H9 (cell line): ENCODE measurements at regions not wholly inside any gene's neighbourhood (a gene's known extent, or its start where the extent isn't known, plus 50 kb on each side); places are given as distances from the start of the nearest gene placed in this dataset.

Experiments used
- DNase-seq: peaks from one replicate; pipeline ENCODE4 v3.0.0-alpha.2; 2017
- H2AFZ ChIP-seq: one replicate; pipeline ENCODE4 v1.6.1; 2013; ENCODE audit warnings: mild to moderate bottlenecking, low read length, control low read depth, moderate library complexity
- H2AK5ac ChIP-seq: 2 replicates; pipeline ENCODE4 v1.6.1; 2013; ENCODE audit warnings: low read length, control low read depth, mixed read lengths; ENCODE audit not compliant: insufficient read length
- H2BK120ac ChIP-seq: one replicate; pipeline ENCODE4 v1.6.1; 2013; ENCODE audit warnings: low read depth, mild to moderate bottlenecking, low read length, control low read depth, inconsistent platforms; ENCODE audit not compliant: poor library complexity, severe bottlenecking
- H2BK12ac ChIP-seq: 2 replicates; pipeline ENCODE4 v1.6.1; 2013; ENCODE audit warnings: low read length, control low read depth, mixed read lengths, low read depth; ENCODE audit not compliant: insufficient read length
- H2BK15ac ChIP-seq: 2 replicates; pipeline ENCODE4 v1.6.1; 2013; ENCODE audit warnings: low read depth, low read length, control low read depth
- H2BK20ac ChIP-seq: one replicate; pipeline ENCODE4 v1.6.1; 2013; ENCODE audit warnings: low read depth, mild to moderate bottlenecking, low read length, control low read depth, inconsistent platforms; ENCODE audit not compliant: poor library complexity, severe bottlenecking
- H2BK5ac ChIP-seq: 2 replicates; pipeline ENCODE4 v1.6.1; 2013; ENCODE audit warnings: low read length, control low read depth, mixed read lengths; ENCODE audit not compliant: insufficient read length
- H3K14ac ChIP-seq: 2 replicates; pipeline ENCODE4 v1.6.1; 2013; ENCODE audit warnings: low read length, control low read depth; ENCODE audit not compliant: insufficient read depth
- H3K18ac ChIP-seq: 2 replicates; pipeline ENCODE4 v1.6.1; 2013; ENCODE audit warnings: low read depth, mild to moderate bottlenecking, mixed read lengths, low read length, control low read depth; ENCODE audit not compliant: insufficient read length
- H3K23ac ChIP-seq: 2 replicates; pipeline ENCODE4 v1.6.1; 2013; ENCODE audit warnings: low read length, control low read depth, mixed read lengths, low read depth; ENCODE audit not compliant: insufficient read length
- H3K23me2 ChIP-seq: 2 replicates; pipeline ENCODE4 v1.6.1; 2013; ENCODE audit warnings: low read depth, mild to moderate bottlenecking, mixed read lengths, low read length, control low read depth; ENCODE audit not compliant: insufficient read length, poor library complexity, severe bottlenecking
- H3K27ac ChIP-seq: 2 replicates; pipeline ENCODE4 v1.5.1; 2013; ENCODE audit warnings: low read length, control low read depth, mixed read lengths, low read depth; ENCODE audit not compliant: insufficient read length
- H3K27me3 ChIP-seq: 2 replicates; pipeline ENCODE4 v1.6.1; 2013; ENCODE audit warnings: low read length, control low read depth, inconsistent platforms; ENCODE audit not compliant: insufficient read depth
- H3K4ac ChIP-seq: 2 replicates; pipeline ENCODE4 v1.6.1; 2013; ENCODE audit warnings: low read depth, mild to moderate bottlenecking, control low read depth, inconsistent platforms, low read length, moderate library complexity
- H3K4me1 ChIP-seq: 2 replicates; pipeline ENCODE4 v1.6.1; 2013; ENCODE audit warnings: low read length, control low read depth, inconsistent platforms; ENCODE audit not compliant: insufficient read depth
- H3K4me2 ChIP-seq: 2 replicates; pipeline ENCODE4 v1.6.1; 2013; ENCODE audit warnings: low read length, control low read depth, mixed read lengths; ENCODE audit not compliant: insufficient read length, insufficient read depth
- H3K56ac ChIP-seq: 2 replicates; pipeline ENCODE4 v1.6.1; 2013; ENCODE audit warnings: low read depth, mild to moderate bottlenecking, mixed read lengths, low read length, control low read depth; ENCODE audit not compliant: insufficient read length
- H3K79me1 ChIP-seq: 2 replicates; pipeline ENCODE4 v1.6.1; 2013; ENCODE audit warnings: low read depth, mild to moderate bottlenecking, moderate library complexity, low read length, control low read depth, inconsistent platforms; ENCODE audit not compliant: insufficient read depth, poor library complexity, severe bottlenecking
- H3K79me2 ChIP-seq: 2 replicates; pipeline ENCODE4 v1.6.1; 2013; ENCODE audit warnings: low read length, control low read depth, inconsistent platforms; ENCODE audit not compliant: insufficient read depth
- H3K9ac ChIP-seq: 2 replicates; pipeline ENCODE4 v1.6.1; 2013; ENCODE audit warnings: low read length, control low read depth, mixed read lengths; ENCODE audit not compliant: insufficient read length; ENCODE audit errors: extremely low read depth
- H3K9me3 ChIP-seq: one replicate; pipeline ENCODE4 v1.6.1; 2013; ENCODE audit warnings: low read depth, low read length, inconsistent platforms; ENCODE audit not compliant: control insufficient read depth
- H3T11ph ChIP-seq: one replicate; pipeline ENCODE4 v1.6.1; 2013; ENCODE audit warnings: mild to moderate bottlenecking, low read length, control low read depth, inconsistent platforms
- H4K20me1 ChIP-seq: one replicate; pipeline ENCODE4 v1.6.1; 2013; ENCODE audit not compliant: control insufficient read depth, insufficient read length, insufficient read depth
- H4K5ac ChIP-seq: 2 replicates; pipeline ENCODE4 v1.6.1; 2013; ENCODE audit warnings: low read depth, mild to moderate bottlenecking, mixed read lengths, low read length, control low read depth; ENCODE audit not compliant: insufficient read length
- H4K8ac ChIP-seq: replicated peaks from 2 replicates; pipeline ENCODE4 v1.6.1; 2013; ENCODE audit warnings: low read length, control low read depth, mixed read lengths, low read depth; ENCODE audit not compliant: insufficient read length
- H4K91ac ChIP-seq: 2 replicates; pipeline ENCODE4 v1.6.1; 2013; ENCODE audit warnings: low read depth, mild to moderate bottlenecking, moderate library complexity, mixed read lengths, low read length, control low read depth; ENCODE audit not compliant: insufficient read length
- H3K27ac Mint-ChIP-seq, 3 experiments: 2 replicates in 2 of 3; 3 replicates in 1 of 3; pipeline ENCODE4 v1.8.0; 2020 to 2021; ENCODE audit warnings: mixed read lengths in 3 of 3, mild to moderate bottlenecking in 1 of 3, moderate library complexity in 1 of 3
- H3K27me3 Mint-ChIP-seq: 2 replicates; pipeline ENCODE4 v1.8.0; 2021; ENCODE audit warnings: low read depth, mild to moderate bottlenecking, moderate library complexity, mixed read lengths
- H3K36me3 Mint-ChIP-seq, 3 experiments: 2 replicates in 2 of 3; 3 replicates in 1 of 3; pipeline ENCODE4 v1.8.0; 2020 to 2021; ENCODE audit warnings: low read depth in 3 of 3, mixed read lengths in 3 of 3; ENCODE audit not compliant: insufficient read depth in 1 of 3
- H3K4me1 Mint-ChIP-seq, 2 experiments: 2 replicates each; pipeline ENCODE4 v1.8.0; 2020; ENCODE audit warnings: mixed read lengths in 2 of 2
- H3K4me3 Mint-ChIP-seq, 2 experiments: 2 replicates in 1 of 2; 3 replicates in 1 of 2; pipeline ENCODE4 v1.8.0; 2020 to 2021; ENCODE audit warnings: mild to moderate bottlenecking in 2 of 2, mixed read lengths in 2 of 2, moderate library complexity in 1 of 2
- H3K9me3 Mint-ChIP-seq, 2 experiments: 2 replicates in 1 of 2; 3 replicates in 1 of 2; pipeline ENCODE4 v1.8.0; 2020; ENCODE audit warnings: mild to moderate bottlenecking in 2 of 2, mixed read lengths in 2 of 2, moderate library complexity in 1 of 2
- WGBS: extraction: QIAGEN DNeasy Blood & Tissue Kit; methylation state at CpG from one replicate; pipeline ENCODE4 v1.1.7; 2013; ENCODE audit warnings: missing lambda C conversion rate, low lambda C conversion rate, mixed read lengths; ENCODE audit not compliant: insufficient read length; ENCODE audit errors: extremely low coverage; 5-methylcytosine and 5-hydroxymethylcytosine counted together
- TF ChIP-seq, protein P1 (sequence below): fragments of 200-600 bp; sonication (generic); conservative IDR thresholded peaks from 3 replicates; pipeline ENCODE4 v1.8.0; 2021; ENCODE audit warnings: antibody characterized with exemption, mild to moderate bottlenecking

DNA sequence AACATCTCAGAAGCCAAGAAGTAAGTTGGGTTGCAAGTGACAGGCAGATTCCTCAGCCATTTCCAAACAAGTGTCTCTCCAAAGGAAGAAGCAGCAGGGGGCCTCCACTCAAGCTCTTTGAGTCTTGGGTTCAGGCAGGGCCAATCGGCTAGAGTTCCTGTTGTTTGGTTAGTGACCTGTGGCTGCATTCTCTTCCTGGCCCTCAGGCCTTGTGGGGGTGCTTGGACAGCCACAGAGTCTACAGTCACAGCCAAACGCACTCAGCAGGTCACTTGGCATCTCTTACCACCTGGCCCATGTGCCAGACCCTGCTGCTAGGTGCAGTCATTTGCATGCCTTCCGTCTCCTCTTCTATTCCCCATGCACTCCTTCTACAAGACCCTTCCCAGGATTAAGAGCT is 353.9 kb downstream of the GRIN2B start:
- Histone ChIP-seq H3K27ac (no peak overlapping the region), H2BK20ac (no peak overlapping the region), H3K18ac (no peak overlapping the region), H3K9ac (no peak overlapping the region), H3K79me2 (no peaks in the 10 kb centered on the region), H2BK12ac (no peak overlapping the region), H3K4ac (no peak overlapping the region), H3K23ac (no peak overlapping the region), H3K4me1 (no peaks in the 10 kb centered on the region), H4K5ac (no peak overlapping the region), H3K79me1 (no peaks in the 10 kb centered on the region), H3T11ph (no peak overlapping the region), H4K20me1 (no peaks in the 10 kb centered on the region), H3K23me2 (no peaks in the 10 kb centered on the region), H4K8ac (no peak overlapping the region), H3K4me2 (no peak overlapping the region), H2BK5ac (no peak overlapping the region), H2AFZ (no peak overlapping the region), H2AK5ac (no peak overlapping the region), H3K14ac (no peak overlapping the region), H2BK15ac (no peak overlapping the region), H3K27me3 (no peaks in the 10 kb centered on the region), H4K91ac (no peak overlapping the region), H2BK120ac (no peak overlapping the region), H3K56ac (no peak overlapping the region), H3K9me3 (no peaks in the 10 kb centered on the region)
- H3K9me3 Mint-ChIP-seq: no peaks in the 10 kb centered on the region; a peak in 1 of 5 replicates
- H3K27me3 Mint-ChIP-seq: peaks cover 1% of the 10 kb centered on the region; the same call in 1 of the 2 replicates
- TF ChIP-seq, protein P1, sequence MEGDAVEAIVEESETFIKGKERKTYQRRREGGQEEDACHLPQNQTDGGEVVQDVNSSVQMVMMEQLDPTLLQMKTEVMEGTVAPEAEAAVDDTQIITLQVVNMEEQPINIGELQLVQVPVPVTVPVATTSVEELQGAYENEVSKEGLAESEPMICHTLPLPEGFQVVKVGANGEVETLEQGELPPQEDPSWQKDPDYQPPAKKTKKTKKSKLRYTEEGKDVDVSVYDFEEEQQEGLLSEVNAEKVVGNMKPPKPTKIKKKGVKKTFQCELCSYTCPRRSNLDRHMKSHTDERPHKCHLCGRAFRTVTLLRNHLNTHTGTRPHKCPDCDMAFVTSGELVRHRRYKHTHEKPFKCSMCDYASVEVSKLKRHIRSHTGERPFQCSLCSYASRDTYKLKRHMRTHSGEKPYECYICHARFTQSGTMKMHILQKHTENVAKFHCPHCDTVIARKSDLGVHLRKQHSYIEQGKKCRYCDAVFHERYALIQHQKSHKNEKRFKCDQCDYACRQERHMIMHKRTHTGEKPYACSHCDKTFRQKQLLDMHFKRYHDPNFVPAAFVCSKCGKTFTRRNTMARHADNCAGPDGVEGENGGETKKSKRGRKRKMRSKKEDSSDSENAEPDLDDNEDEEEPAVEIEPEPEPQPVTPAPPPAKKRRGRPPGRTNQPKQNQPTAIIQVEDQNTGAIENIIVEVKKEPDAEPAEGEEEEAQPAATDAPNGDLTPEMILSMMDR: no peak
- no peaks in the 10 kb centered on the region for H3K36me3 Mint-ChIP-seq
- DNase-seq: no peak
- no peak overlapping the region for H3K4me3 Mint-ChIP-seq
- H3K4me1 Mint-ChIP-seq: no peaks in the 10 kb centered on the region
- no CpG with 5 or more reads among the region's 3 CpGs for WGBS
- no peak overlapping the region for H3K27ac Mint-ChIP-seq
